Neural cell (in vitro differentiated cells): ENCODE measurements at regions not wholly inside any gene's neighbourhood (a gene's known extent, or its start where the extent isn't known, plus 50 kb on each side); places are given as distances from the start of the nearest gene placed in this dataset.

ENCODE experiments used
- H2AFZ ChIP-seq: fragments of 200-600, 300-800 bp; sonication (generic), shearing (Covaris generic); 2 replicates; pipeline ENCODE4 v1.6.0; 2014; ENCODE audit warnings: low read depth, mild to moderate bottlenecking, antibody characterized with exemption, low read length, moderate library complexity
- H3F3A ChIP-seq: fragments of 200-600 bp; shearing (Covaris generic); 2 replicates; pipeline ENCODE4 v1.6.1; 2016; ENCODE audit warnings: mild to moderate bottlenecking, moderate library complexity, mixed read lengths, antibody characterized with exemption, low read length; ENCODE audit not compliant: insufficient read depth, poor library complexity, severe bottlenecking
- H3K27ac ChIP-seq: fragments of 200-600, 300-800 bp; sonication (generic), shearing (Covaris generic); 2 replicates; pipeline ENCODE4 v1.5.1; 2014; ENCODE audit warnings: mild to moderate bottlenecking, low read length, moderate library complexity
- H3K27me3 ChIP-seq: fragments of 300-800, 200-600 bp; sonication (generic), shearing (Covaris generic); 2 replicates; pipeline ENCODE4 v1.6.0; 2014; ENCODE audit warnings: mild to moderate bottlenecking, low read depth, low read length, moderate library complexity; ENCODE audit not compliant: insufficient read depth
- H3K36me3 ChIP-seq: fragments of 300-800, 200-600 bp; sonication (generic), shearing (Covaris generic); 2 replicates; pipeline ENCODE4 v1.5.1; 2014; ENCODE audit warnings: mild to moderate bottlenecking, antibody characterized with exemption, low read length, moderate library complexity; ENCODE audit not compliant: insufficient read depth
- H3K4me2 ChIP-seq: fragments of 300-800, 200-600 bp; sonication (generic), shearing (Covaris generic); 2 replicates; pipeline ENCODE4 v1.6.0; 2014; ENCODE audit warnings: mild to moderate bottlenecking, low read length
- H3K4me3 ChIP-seq: fragments of 300-800, 200-600 bp; sonication (generic), shearing (Covaris generic); 2 replicates; pipeline ENCODE4 v1.5.1; 2014; ENCODE audit warnings: mild to moderate bottlenecking, low read length, moderate library complexity
- H3K79me2 ChIP-seq: fragments of 200-600 bp; shearing (Covaris generic); replicated peaks from 2 replicates; pipeline ENCODE4 v1.6.0; 2014; ENCODE audit warnings: mild to moderate bottlenecking, low read length, moderate library complexity; ENCODE audit not compliant: insufficient read depth
- H3K9ac ChIP-seq: fragments of 300-800, 200-600 bp; sonication (generic), shearing (Covaris generic); 2 replicates; pipeline ENCODE4 v1.6.1; 2016; ENCODE audit warnings: mild to moderate bottlenecking, low read length, mixed read lengths
- H3K9me2 ChIP-seq: fragments of 200-600 bp; shearing (Covaris generic); 2 replicates; pipeline ENCODE4 v1.6.1; 2016; ENCODE audit warnings: mild to moderate bottlenecking, low read length, mixed read lengths; ENCODE audit not compliant: insufficient read depth
- H3K9me3 ChIP-seq: fragments of 200-600, 300-800 bp; sonication (generic), shearing (Covaris generic); 2 replicates; pipeline ENCODE4 v1.6.1; 2016; ENCODE audit warnings: mild to moderate bottlenecking, mixed run types, low read length, moderate library complexity, mixed read lengths
- H4K20me1 ChIP-seq: fragments of 200-600 bp; shearing (Covaris generic); 2 replicates; pipeline ENCODE4 v1.6.1; 2016; ENCODE audit warnings: mild to moderate bottlenecking, mixed run types; ENCODE audit not compliant: insufficient read depth
- CTCF ChIP-seq: fragments of 450-650 bp; IDR thresholded peaks from 2 replicates; pipeline ENCODE4 v1.5.1; 2014; ENCODE audit warnings: antibody characterized with exemption, mild to moderate bottlenecking, moderate library complexity; ENCODE audit not compliant: poor library complexity, severe bottlenecking
- EP300 ChIP-seq: fragments of 450-650 bp; conservative IDR thresholded peaks from 2 replicates; pipeline ENCODE4 v1.6.1; 2014; ENCODE audit warnings: antibody characterized with exemption, mild to moderate bottlenecking, moderate library complexity; ENCODE audit not compliant: poor library complexity, severe bottlenecking
- EZH2 ChIP-seq: fragments of 200-600, 300-800 bp; shearing (Covaris generic), sonication (generic); IDR thresholded peaks from 2 replicates; pipeline ENCODE4 v1.6.1; 2014; ENCODE audit warnings: antibody characterized with exemption, low read length, borderline replicate concordance, mild to moderate bottlenecking; ENCODE audit not compliant: insufficient read depth, poor library complexity, severe bottlenecking
- MXI1 ChIP-seq: fragments of 450-650 bp; conservative IDR thresholded peaks from 2 replicates; pipeline ENCODE4 v1.6.1; 2014; ENCODE audit warnings: antibody characterized with exemption, mild to moderate bottlenecking; ENCODE audit not compliant: poor library complexity, severe bottlenecking
- POLR2AphosphoS5 ChIP-seq: IDR thresholded peaks from 2 replicates; pipeline ENCODE4 v1.6.1; 2012
- RAD21 ChIP-seq: fragments of 450-650 bp; conservative IDR thresholded peaks from 2 replicates; pipeline ENCODE4 v1.6.1; 2014; ENCODE audit warnings: antibody characterized with exemption, mild to moderate bottlenecking, moderate library complexity
- REST ChIP-seq: IDR thresholded peaks from 2 replicates; pipeline ENCODE4 v1.6.1; 2012; ENCODE audit warnings: borderline replicate concordance
- SMC3 ChIP-seq: fragments of 450-650 bp; conservative IDR thresholded peaks from 2 replicates; pipeline ENCODE4 v1.6.1; 2014; ENCODE audit warnings: antibody characterized with exemption, mild to moderate bottlenecking, moderate library complexity; ENCODE audit not compliant: poor library complexity
- TAF1 ChIP-seq: IDR thresholded peaks from 2 replicates; pipeline ENCODE4 v1.6.1; 2012; ENCODE audit warnings: low read depth

GRCh38 chr10:9443758-9444157 is 1389.3 kb downstream of the GATA3 start:
- H2AFZ ChIP-seq = no peak overlapping the region
- H3K9me2 ChIP-seq = no peaks in the 10 kb centered on the region
- no peaks in the 10 kb centered on the region for H3K79me2 ChIP-seq
- H3F3A ChIP-seq = no peaks in the 10 kb centered on the region
- H3K9ac ChIP-seq = no peak overlapping the region
- H3K27ac ChIP-seq = no peak overlapping the region
- H3K4me3 ChIP-seq = peak overlapping the region; percentile 14
- TF ChIP-seq MXI1 (no peak), REST (no peak), EP300 (peak; percentile 90), TAF1 (no peak), POLR2AphosphoS5 (peak; percentile 57), EZH2 (no peak), CTCF (no peak), SMC3 (no peak), RAD21 (no peak)
- H3K27me3 ChIP-seq = no peaks in the 10 kb centered on the region
- H3K4me2 ChIP-seq = peak overlapping the region; percentile 34
- H3K36me3 ChIP-seq = no peaks in the 10 kb centered on the region
- H4K20me1 ChIP-seq = no peaks in the 10 kb centered on the region
- no peaks in the 10 kb centered on the region for H3K9me3 ChIP-seq

GRCh38 chr10:9449530-9449929 is 1395.0 kb downstream of the GATA3 start:
- H3K27me3 ChIP-seq = no peaks in the 10 kb centered on the region
- TF ChIP-seq EP300 (no peak), SMC3 (no peak), RAD21 (no peak), MXI1 (no peak), POLR2AphosphoS5 (no peak), CTCF (no peak), REST (no peak), EZH2 (no peak), TAF1 (no peak)
- H3K4me3 ChIP-seq = no peak overlapping the region
- no peak overlapping the region for H3K9ac ChIP-seq
- no peaks in the 10 kb centered on the region for H3K79me2 ChIP-seq
- H3K36me3 ChIP-seq = no peaks in the 10 kb centered on the region
- H3K9me3 ChIP-seq = no peaks in the 10 kb centered on the region
- no peaks in the 10 kb centered on the region for H3F3A ChIP-seq
- no peaks in the 10 kb centered on the region for H3K9me2 ChIP-seq
- H3K4me2 ChIP-seq = no peak overlapping the region
- H4K20me1 ChIP-seq = no peaks in the 10 kb centered on the region
- no peak overlapping the region for H3K27ac ChIP-seq
- H2AFZ ChIP-seq = no peak overlapping the region
